CD4-positive, alpha-beta T cell treated with Interferon alpha-2 for 1 hour (primary cell): ENCODE measurements at regions not wholly inside any gene's neighbourhood (a gene's known extent, or its start where the extent isn't known, plus 50 kb on each side); places are given as distances from the start of the nearest gene placed in this dataset.
"Not testable (repeated sequence)": the region's sequence is repeated elsewhere in the genome, so short reads cannot be mapped to it uniquely, and the experiment has no call there.

Experiments
- DNase-seq, 2 donors: peaks; one replicate each; pipeline ENCODE4 v3.0.0-alpha.2; 2020 to 2022

- not testable (repeated sequence) for DNase-seq
These were observed 298.1 kb upstream of the PLGLB1 start for GRCh38 chr2:87319705-87320104.

DNA sequence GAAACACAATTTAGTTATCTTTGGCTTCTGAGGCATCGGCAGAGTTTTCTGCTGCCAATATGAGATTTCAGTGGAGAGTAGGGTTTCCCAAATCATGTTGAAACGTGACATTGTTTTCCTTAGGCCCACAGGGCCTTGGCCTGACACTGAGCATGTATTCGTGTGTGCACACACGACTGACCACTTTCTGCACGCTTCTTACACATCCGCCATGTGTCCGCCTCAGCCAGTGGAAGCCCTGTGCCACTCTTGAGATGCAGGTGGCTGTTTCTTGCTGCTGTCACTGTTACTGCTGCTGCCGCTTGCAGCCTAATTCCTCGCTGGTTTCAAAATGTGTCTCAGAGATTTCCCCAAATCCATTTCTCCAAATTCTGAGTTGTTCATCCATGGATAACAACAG lies 299.6 kb upstream of the PLGLB1 start:
- DNase-seq, result not testable (repeated sequence)

DNA sequence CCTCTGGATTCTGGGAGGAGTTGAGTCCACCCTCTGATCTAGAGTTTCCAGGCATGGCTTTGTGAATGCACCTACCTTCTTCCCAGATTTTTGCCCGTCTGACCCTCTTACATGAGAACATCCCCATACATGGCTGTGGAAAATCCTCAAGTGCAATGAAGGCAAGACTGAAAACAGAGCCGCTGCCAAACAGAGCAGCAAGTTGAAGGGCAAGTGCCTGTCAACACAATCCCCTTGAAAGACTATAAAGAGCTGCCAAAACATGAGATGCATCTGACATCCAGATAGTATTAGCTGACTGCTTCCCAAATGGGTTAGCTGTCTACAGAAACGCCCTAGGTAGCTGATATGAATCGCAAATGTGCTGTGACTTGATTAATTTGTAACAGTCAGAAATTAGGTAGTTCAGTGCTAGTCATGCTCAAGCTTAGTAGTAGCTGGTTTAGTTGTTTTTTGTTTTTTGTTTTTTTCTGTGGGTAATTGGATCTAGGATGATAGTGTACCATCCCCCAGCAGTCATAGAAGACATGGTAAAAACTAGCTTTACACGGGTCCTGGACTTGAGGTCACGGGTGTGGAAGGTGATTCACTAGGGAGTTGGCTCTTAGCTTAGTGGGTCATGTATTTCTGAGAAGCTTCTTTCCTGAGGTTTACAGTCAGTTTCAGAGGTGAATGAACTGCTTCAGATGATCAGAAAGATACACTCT lies 302.8 kb upstream of the PLGLB1 start:
- DNase-seq, result not testable (repeated sequence)

- not testable (repeated sequence) for DNase-seq
These were observed 303.6 kb upstream of the PLGLB1 start for GRCh38 chr2:87325042-87325910.

- DNase-seq, result not testable (repeated sequence)
These were observed 304.3 kb upstream of the PLGLB1 start for GRCh38 chr2:87325911-87326294.

- not testable (repeated sequence) for DNase-seq
These were observed 305.1 kb upstream of the PLGLB1 start for GRCh38 chr2:87326754-87327153.

DNA sequence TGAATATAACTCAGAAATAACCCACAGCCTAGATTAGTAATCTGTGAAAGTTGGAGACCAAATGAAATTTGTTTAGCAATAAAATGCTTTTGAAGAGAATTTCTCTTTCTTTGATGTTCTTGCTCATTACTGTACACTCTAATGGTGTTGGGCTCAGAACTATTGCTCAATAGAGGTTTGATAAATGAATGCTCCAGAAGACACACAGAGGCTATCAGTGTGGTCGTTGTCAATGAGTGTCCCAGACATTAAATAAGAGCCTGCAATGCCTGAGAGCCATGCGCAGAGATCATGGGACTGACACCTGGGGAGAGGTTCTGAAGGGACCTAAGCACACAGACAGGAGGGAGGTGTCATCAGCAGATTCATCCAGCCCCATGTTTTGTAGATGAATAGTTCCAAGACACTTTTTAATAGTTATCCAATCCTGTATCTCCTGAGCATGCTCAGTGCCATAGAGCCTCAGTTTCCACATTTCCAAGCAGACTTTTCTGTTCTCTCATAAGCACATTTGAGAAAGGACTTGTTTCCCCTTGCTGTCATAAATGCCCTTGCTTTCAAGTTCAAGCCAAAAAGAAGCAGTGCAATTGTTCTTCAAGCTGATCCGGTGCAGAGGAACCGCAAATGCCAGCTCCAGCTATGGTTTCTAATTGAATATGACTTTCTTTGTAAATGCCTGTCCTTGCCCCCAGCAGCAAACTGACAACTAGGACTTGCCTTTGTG lies 306.2 kb upstream of the PLGLB1 start:
- DNase-seq, result not testable (repeated sequence)

- not testable (repeated sequence) for DNase-seq
These were observed 307.9 kb upstream of the PLGLB1 start for GRCh38 chr2:87329529-87329928.

DNA sequence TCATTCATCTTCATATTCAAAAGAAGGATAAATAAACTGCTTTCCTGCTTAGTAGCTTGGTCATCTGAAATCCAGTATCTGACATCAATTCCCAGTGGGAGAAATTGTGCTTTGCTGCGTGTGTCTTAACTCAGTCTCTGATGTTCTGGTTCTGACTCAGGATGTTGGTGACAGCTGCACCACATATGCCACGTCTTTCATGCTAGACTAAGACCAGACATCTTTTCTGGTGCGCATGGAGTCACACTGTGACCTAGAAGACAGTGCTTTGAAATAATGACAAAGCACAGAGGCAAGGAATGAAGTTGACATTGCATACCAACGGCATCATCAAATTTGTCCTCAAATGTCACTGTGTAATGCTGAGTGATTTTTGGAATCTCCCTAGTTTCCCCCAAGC lies 308.8 kb upstream of the PLGLB1 start:
- not testable (repeated sequence) for DNase-seq

- not testable (repeated sequence) for DNase-seq
These were observed 310.4 kb upstream of the PLGLB1 start for GRCh38 chr2:87331940-87332583.

DNA sequence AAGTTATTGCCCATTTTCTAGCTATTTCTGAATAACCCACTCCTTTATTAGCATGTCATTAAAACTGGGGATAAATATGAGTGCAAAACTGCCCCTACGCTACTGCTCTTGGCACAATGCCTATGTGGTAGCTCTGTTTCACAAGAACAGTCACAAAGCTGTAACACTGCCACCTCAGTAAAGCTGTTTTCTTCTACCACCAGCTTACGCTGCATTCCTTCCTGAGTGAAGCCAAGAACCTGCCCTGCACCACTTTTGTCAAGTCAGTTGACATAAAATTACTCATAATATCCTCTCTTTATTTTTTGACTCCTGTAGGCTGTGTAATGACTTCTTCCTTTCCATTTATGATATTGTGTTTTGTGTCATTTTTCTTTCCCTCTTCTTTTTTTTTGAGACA lies 313.2 kb upstream of the PLGLB1 start:
- DNase-seq, result not testable (repeated sequence)

- DNase-seq, result not testable (repeated sequence)
These were observed 317.4 kb upstream of the PLGLB1 start for GRCh38 chr2:87338998-87339397.

- peak; percentile 52 to 72 for DNase-seq
These were observed 320.0 kb upstream of the PLGLB1 start for GRCh38 chr2:87341601-87342014.

- not testable (repeated sequence) for DNase-seq
These were observed 320.5 kb upstream of the PLGLB1 start for GRCh38 chr2:87342175-87342574.

GRCh38 chr2:87343347-87343746 lies 321.7 kb upstream of the PLGLB1 start:
- DNase-seq, result not testable (repeated sequence)

DNA sequence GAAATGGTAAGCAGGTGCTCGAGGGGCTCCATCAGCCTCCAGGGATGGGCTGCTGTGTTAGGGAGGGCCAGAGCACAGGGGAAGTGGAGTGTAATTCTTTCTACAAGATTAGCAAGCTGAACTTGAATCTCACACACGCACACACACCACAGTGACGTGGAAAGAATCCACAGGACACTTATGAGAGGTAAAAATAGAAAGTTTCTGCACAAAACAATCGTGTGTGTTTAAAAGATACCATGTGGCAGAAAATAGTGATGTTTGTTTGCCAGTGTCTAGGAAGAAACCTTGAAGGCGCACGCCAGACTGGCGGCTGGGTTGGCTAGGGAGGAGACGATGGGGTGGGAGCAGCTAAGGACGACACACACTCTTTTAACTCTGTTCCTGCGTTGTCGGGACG lies 323.6 kb upstream of the PLGLB1 start:
- DNase-seq, result not testable (repeated sequence)

DNA sequence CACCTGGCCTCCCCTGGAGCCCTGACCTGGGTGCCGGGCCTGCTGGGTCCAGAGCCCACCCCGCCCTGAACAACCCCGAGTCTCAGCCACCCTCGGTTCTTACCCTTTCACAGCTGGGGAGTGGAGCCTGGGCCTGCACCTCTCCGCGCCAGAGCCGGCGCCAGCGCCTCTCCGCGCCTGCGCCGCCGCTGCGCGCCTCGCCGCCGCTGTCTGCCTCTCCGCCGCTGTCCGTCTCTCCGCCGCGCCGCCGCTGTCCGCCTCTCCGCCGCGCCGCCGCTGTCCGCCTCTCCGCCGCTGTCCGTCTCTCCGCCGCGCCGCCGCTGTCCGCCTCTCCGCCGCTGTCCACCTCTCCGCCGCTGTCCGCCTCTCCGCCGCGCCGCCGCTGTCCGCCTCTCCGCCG lies 326.9 kb upstream of the PLGLB1 start:
- DNase-seq, result not testable (repeated sequence)

DNA sequence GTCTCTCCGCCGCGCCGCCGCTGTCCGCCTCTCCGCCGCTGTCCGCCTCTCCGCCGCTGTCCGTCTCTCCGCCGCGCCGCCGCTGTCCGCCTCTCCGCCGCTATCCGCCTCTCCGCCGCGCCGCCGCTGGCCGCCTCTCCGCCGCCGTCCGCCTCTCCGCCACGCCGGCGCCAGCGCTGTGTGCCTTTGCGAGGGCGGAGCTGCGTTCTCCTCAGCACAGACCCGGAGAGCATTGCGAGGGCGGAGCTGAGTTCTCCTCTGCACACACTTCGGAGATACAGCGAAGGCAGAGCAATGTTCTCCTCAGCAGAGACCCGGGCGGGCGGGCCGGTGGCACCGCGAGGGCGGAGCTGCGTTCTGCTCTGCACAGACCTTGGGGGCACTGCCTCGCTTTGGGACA lies 327.4 kb upstream of the PLGLB1 start:
- peak in 1 of 2 donors; percentile 12 for DNase-seq

- not testable (repeated sequence) for DNase-seq
These were observed 330.7 kb upstream of the PLGLB1 start for GRCh38 chr2:87352178-87352934.

- not testable (repeated sequence) for DNase-seq
These were observed 331.8 kb upstream of the PLGLB1 start for GRCh38 chr2:87353408-87353807.

DNA sequence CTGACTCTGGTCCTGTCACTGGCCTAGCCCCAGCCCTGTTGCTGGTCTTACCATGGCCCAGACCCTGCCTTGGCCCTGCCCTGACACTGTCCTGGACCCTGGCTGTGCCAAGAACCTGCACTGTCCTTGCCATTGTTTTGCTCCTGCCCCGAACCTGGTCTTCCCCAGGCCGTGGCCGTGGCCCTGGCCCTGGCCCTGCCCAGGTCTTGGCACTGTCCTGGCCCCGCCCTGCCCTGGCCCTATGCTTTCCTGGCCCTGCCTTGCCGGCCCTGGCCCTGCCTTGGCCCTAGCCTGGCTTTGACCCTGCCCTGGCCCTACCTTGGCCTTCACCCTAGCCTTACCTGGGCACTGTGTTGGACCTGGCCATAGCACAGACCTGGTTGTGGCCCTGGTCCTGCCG lies 332.5 kb upstream of the PLGLB1 start:
- DNase-seq, result not testable (repeated sequence)

DNA sequence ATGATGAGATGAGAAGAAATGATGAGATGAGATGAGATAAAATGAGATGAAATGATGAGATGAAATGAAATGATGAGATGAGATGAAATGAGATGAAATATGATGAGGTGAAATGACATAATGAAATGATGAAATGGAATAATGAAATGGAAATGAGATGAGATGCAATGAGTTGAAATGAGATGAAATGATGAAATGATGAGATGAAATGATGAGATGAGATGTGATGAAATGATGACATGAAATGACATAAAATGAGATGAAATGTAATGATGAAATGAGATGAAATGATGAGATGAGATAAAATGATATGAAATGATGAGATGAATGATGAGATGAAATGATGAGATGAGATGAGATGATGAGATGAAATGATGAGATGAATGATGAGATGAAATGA lies 338.6 kb upstream of the PLGLB1 start:
- DNase-seq, result not testable (repeated sequence)
